RWPE1 (cell line): ENCODE measurements at regions not wholly inside any gene's neighbourhood (a gene's known extent, or its start where the extent isn't known, plus 50 kb on each side); places are given as distances from the start of the nearest gene placed in this dataset.

Source experiments
- CTCF ChIA-PET: fragments of 350-600 bp; sonication (Branson Sonifier 250); formaldehyde crosslinking; extraction: SDS; loops from one replicate; lab custom pipeline; 2021; lab: Yijun Ruan, JAX
- POLR2A ChIA-PET: fragments of 400-600 bp; formaldehyde crosslinking; extraction: SDS; loops from one replicate; lab custom pipeline; 2020; ENCODE audit warnings: antibody characterized with exemption; ENCODE audit not compliant: low non-redundant PET; lab: Yijun Ruan, JAX
- DNase-seq: peaks from one replicate; pipeline ENCODE4 v3.0.0; 2012; ENCODE audit warnings: low spot score
- H3K27ac ChIP-seq: fragments of 450-650 bp; 2 replicates; pipeline ENCODE4 v1.5.1; 2017
- CTCF ChIP-seq: fragments of 450-650 bp; conservative IDR thresholded peaks from 2 replicates; pipeline ENCODE4 v1.5.1; 2017; ENCODE audit warnings: low read depth, mild to moderate bottlenecking

GRCh38 chr20:39101895-39102294 lies 139.8 kb downstream of the DHX35 start:
- no peak for DNase-seq
- H3K27ac ChIP-seq, result no peak overlapping the region
- CTCF ChIA-PET, result no interaction called here
- POLR2A ChIA-PET, result no interaction called here
- no peak for TF ChIP-seq CTCF

DNA sequence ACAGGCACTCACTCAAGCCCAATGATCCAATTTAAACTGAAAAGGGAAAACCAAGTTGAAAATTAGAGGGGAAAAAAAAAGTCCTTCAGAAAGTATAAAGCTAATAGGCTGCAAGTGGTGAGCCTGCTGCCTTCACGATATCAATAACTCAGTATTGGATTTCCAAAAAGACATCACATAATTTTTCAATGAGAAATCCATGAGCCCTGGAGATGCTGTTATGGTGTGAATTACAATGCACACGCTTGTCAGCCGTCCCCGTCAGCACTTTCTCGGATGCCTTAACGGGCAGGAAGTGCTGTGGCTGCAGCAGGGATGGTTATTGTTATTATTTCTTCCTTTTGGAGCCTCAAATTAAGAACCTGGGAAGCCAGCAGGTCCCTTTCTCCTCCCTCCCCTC lies 138.5 kb downstream of the DHX35 start:
- no peak for TF ChIP-seq CTCF
- H3K27ac ChIP-seq, result no peak overlapping the region
- ChIA-PET CTCF (no interaction called here), POLR2A (no interaction called here)
- no peak for DNase-seq

DNA sequence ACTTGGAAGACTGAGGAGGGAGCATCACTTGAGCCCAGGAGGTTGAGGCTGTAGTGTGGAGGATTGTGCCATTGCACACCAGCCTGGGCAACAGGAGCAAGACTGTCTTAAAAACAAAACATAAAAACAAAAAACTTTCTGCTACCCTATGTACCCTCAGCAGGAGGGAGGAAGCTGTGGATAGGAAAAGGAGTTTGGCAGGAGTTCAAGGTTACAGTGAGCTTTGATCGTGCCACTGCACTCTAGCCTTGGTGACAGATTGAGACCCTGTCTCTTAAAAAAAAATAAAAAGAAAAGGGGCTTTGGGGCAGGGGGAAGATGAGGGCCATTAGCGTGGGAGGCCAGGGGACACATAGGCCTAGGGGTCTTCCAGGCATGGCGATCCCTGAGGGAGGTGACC lies 135.7 kb downstream of the DHX35 start:
- no peak for TF ChIP-seq CTCF
- POLR2A ChIA-PET, result interaction anchor here (0.6 kb wide), 1 partner anchor 159 kb away, joined by 4 read pairs; no protein-coding TSS in a partner anchor
- DNase-seq, result no peak
- H3K27ac ChIP-seq, result no peak overlapping the region
- CTCF ChIA-PET, result no interaction called here

GRCh38 chr20:39095870-39096269 lies 133.7 kb downstream of the DHX35 start:
- ChIA-PET CTCF (interaction anchor here (0.7 to 1.7 kb wide), 2 partner anchors 15 to 1111 kb away, joined by 3 to 6 read pairs; no protein-coding TSS in a partner anchor), POLR2A (no interaction called here)
- no peak for TF ChIP-seq CTCF

DNA sequence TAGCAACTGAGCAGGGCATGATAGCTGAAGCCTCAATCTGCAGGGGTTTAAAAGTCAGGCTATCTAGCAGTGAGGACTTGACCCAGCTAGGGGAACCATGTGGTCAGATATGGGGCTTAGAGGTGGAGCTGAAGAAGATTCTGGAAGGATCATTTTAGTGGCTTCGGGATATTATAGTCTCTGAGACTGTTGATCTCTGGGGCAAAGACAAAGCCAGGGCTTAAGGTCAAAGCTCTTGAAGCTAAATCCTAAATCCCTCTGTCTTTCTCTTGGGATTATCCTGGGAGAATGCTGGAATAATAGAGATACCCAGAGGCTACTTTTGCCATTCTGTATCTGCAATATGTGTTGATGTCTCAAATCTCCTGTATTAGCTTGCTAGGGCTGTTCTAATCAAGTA lies 132.2 kb downstream of the DHX35 start:
- TF ChIP-seq CTCF, result no peak
- no peak for DNase-seq
- H3K27ac ChIP-seq, result no peak overlapping the region
- POLR2A ChIA-PET, result no interaction called here
- CTCF ChIA-PET, result no interaction called here

More at GRCh38 chr20:39095870-39096269, 133.7 kb downstream of the DHX35 start:
- no peak overlapping the region for H3K27ac ChIP-seq
- DNase-seq, result no peak

DNA sequence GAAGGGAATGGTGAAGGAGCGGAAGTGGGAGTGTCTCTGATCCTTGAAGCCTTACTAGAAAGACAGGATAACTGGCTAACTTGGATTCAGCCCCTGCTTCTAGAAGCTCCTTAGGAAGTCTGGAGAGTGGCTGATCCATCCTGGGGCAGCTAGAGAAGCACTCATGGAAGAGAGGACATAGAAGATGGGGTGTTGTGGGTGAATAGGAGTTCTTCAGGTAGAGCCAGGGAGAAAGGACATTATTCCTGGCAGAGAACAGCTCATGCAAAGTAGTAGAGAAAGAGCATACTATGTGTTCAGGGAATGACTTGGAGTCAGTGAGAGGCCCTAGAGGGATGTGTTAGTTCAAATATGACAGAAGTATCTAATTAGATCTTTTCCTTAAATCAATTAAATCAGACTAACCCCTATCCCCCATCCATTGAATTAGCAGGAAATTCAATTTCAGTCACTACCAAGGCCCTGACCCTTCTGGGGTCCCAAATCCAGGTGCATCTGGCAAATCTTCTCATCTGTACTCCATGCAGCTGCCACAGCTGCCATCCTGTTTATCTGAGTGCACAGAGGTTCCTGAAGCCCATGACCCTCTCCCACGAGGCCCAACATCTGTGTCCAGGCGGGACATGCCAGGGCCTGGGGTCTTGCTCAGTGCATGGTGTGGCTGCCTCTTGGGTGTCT lies 130.7 kb downstream of the DHX35 start:
- no peak for TF ChIP-seq CTCF
- ChIA-PET CTCF (interaction anchor here (0.6 to 1.1 kb wide), 2 partner anchors 18 to 38 kb away, joined by 3 read pairs; no protein-coding TSS in a partner anchor), POLR2A (no interaction called here)

More for the DNA sequence above, 130.7 kb downstream of the DHX35 start:
- DNase-seq, result no peak
- no peak overlapping the region for H3K27ac ChIP-seq
